A549 (cell line): ENCODE measurements at regions not wholly inside any gene's neighbourhood (a gene's known extent, or its start where the extent isn't known, plus 50 kb on each side); places are given as distances from the start of the nearest gene placed in this dataset.
A peak's percentile ranks its signal among the peaks of the same experiment; 100 is the strongest.

ENCODE experiments used
- ATAC-seq, 2 experiments: fragments of 200-7000 bp in 1 of 2; fragments of >200 bp in 1 of 2; cut with Nextera tagmentation in 1 of 2; cut with Tn5 transposase in 1 of 2; 3 replicates each; pipeline versions ENCODE4 v1.8.0 to v1.9.1; 2018 to 2020; ENCODE audit warnings: mild to moderate bottlenecking in 1 of 2, moderate library complexity in 1 of 2
- CTCF ChIA-PET: fragments of 300-600 bp; sonication (Branson Sonifier 250); formaldehyde crosslinking; extraction: SDS; loops from one replicate; lab custom pipeline; 2021; ENCODE audit warnings: antibody characterized with exemption, inconsistent platforms; lab: Yijun Ruan, JAX
- POLR2A ChIA-PET: fragments of 350-600 bp; formaldehyde crosslinking; extraction: SDS; loops from one replicate; lab custom pipeline; 2021; ENCODE audit warnings: antibody characterized with exemption, inconsistent platforms; lab: Yijun Ruan, JAX
- DNase-seq, 2 experiments: peaks; one replicate each; pipeline versions ENCODE4 v3.0.0 to v3.0.0-alpha.2; 2011 to 2016; ENCODE audit warnings: low read depth in 1 of 2, low spot score in 1 of 2
- FAIRE-seq: peaks from 2 replicates; lab custom pipeline; 2011; peaks lifted over from hg19 to GRCh38; lab: Jason Lieb, UNC
- H3K27ac ChIP-seq, 2 experiments: fragments of >200 bp; sonication (Bioruptor Twin); formaldehyde crosslinking; 3 replicates each; pipeline ENCODE4 v1.5.1; 2016 to 2017
- H3K4me1 ChIP-seq: fragments of >200 bp; sonication (Bioruptor Twin); formaldehyde crosslinking; 3 replicates; pipeline ENCODE4 v1.6.1; 2016
- H3K4me2 ChIP-seq: fragments of >200 bp; sonication (Bioruptor Twin); formaldehyde crosslinking; 3 replicates; pipeline ENCODE4 v1.6.1; 2016
- H3K4me3 ChIP-seq: fragments of >200 bp; sonication (Bioruptor Twin); formaldehyde crosslinking; 3 replicates; pipeline ENCODE4 v1.5.1; 2016
- H3K9me3 ChIP-seq: fragments of >200 bp; sonication (Bioruptor Twin); formaldehyde crosslinking; 3 replicates; pipeline ENCODE4 v1.6.1; 2016
- CBX8 ChIP-seq: fragments of 200-600 bp; sonication (generic); IDR thresholded peaks from 2 replicates; pipeline ENCODE4 v1.6.1; 2016
- CTCF ChIP-seq: fragments of >200 bp; sonication (Bioruptor Twin); formaldehyde crosslinking; IDR thresholded peaks from 3 replicates; pipeline ENCODE4 v1.5.1; 2016
- FOSL2 ChIP-seq, 2 experiments: fragments of 450-650 bp in 1 of 2; fragments of >200 bp in 1 of 2; sonication (Bioruptor Twin) in 1 of 2; formaldehyde crosslinking; IDR thresholded peaks; 2 replicates each; pipeline versions ENCODE4 v1.5.0 to v1.6.1; 2016 to 2020; ENCODE audit warnings: mild to moderate bottlenecking in 1 of 2, moderate library complexity in 1 of 2
- HES2 ChIP-seq: fragments of >200 bp; sonication (Bioruptor Twin); formaldehyde crosslinking; IDR thresholded peaks from 2 replicates; pipeline ENCODE4 v1.6.1; 2016
- HEYL ChIP-seq: fragments of 250-450 bp; sonication (Bioruptor Pico); IDR thresholded peaks from 2 replicates; pipeline ENCODE4 v1.8.0; 2021; ENCODE audit warnings: mild to moderate bottlenecking, moderate library complexity
- HOXA7 ChIP-seq: fragments of 250-450 bp; sonication (Bioruptor Pico); IDR thresholded peaks from 2 replicates; pipeline ENCODE4 v1.5.0; 2020; ENCODE audit warnings: mild to moderate bottlenecking, moderate library complexity
- HOXB5 ChIP-seq: fragments of 250-450 bp; sonication (Bioruptor Pico); IDR thresholded peaks from 2 replicates; pipeline ENCODE4 v1.5.0; 2020; ENCODE audit warnings: mild to moderate bottlenecking, moderate library complexity
- KDM1A ChIP-seq: fragments of 200-600 bp; sonication (generic); IDR thresholded peaks from 2 replicates; pipeline ENCODE4 v1.6.1; 2016; ENCODE audit warnings: low read depth, mild to moderate bottlenecking
- KDM5A ChIP-seq: fragments of 200-600 bp; sonication (generic); IDR thresholded peaks from 2 replicates; pipeline ENCODE4 v1.6.1; 2016; ENCODE audit warnings: antibody characterized with exemption, mild to moderate bottlenecking
- NR3C1 ChIP-seq: fragments of >200 bp; sonication (Bioruptor Twin); formaldehyde crosslinking; IDR thresholded peaks from 3 replicates; pipeline ENCODE4 v1.6.1; 2017
- RAD21 ChIP-seq, 2 experiments: fragments of >200 bp in 1 of 2; sonication (Bioruptor Twin) in 1 of 2; formaldehyde crosslinking in 1 of 2; IDR thresholded peaks in 1 of 2; conservative IDR thresholded peaks in 1 of 2; 2 replicates in 1 of 2; 3 replicates in 1 of 2; pipeline ENCODE4 v1.6.1; 2012 to 2018; ENCODE audit warnings: inconsistent platforms in 1 of 2
- SMC3 ChIP-seq: fragments of >200 bp; sonication (Bioruptor Twin); formaldehyde crosslinking; IDR thresholded peaks from 3 replicates; pipeline ENCODE4 v1.6.1; 2018; ENCODE audit warnings: inconsistent platforms
- TFCP2L1 ChIP-seq: fragments of 250-450 bp; sonication (Bioruptor Pico); IDR thresholded peaks from 2 replicates; pipeline ENCODE4 v1.5.0; 2021; ENCODE audit warnings: mild to moderate bottlenecking
- TP53 ChIP-seq: fragments of 250-450 bp; sonication (Bioruptor Pico); IDR thresholded peaks from 2 replicates; pipeline ENCODE4 v1.5.0; 2021; ENCODE audit warnings: mild to moderate bottlenecking, moderate library complexity
- ZSCAN20 ChIP-seq: fragments of 250-450 bp; sonication (Bioruptor Pico); IDR thresholded peaks from 2 replicates; pipeline ENCODE4 v1.8.0; 2022; ENCODE audit warnings: mild to moderate bottlenecking, moderate library complexity
- WGBS: methylation state at CpG from one replicate; pipeline ENCODE4 v1.1.6; 2017; ENCODE audit errors: missing lambda C conversion rate; 5-methylcytosine and 5-hydroxymethylcytosine counted together

GRCh38 chr15:94168250-94168649 lies 63.1 kb upstream of the MCTP2 start:
- no peak overlapping the region for H3K27ac ChIP-seq
- CTCF ChIA-PET: no interaction called here
- FAIRE-seq: no peak
- H3K4me3 ChIP-seq: no peak overlapping the region
- POLR2A ChIA-PET: no interaction called here
- DNase-seq: peak in 1 of 2 experiments; percentile 14
- H3K4me1 ChIP-seq: no peaks in the 10 kb centered on the region
- H3K9me3 ChIP-seq: no peaks in the 10 kb centered on the region
- TF ChIP-seq HES2 (no peak), TFCP2L1 (CRISPR knock-in tag) (no peak), HOXB5 (CRISPR knock-in tag) (no peak), FOSL2 (IDR thresholded peaks at IDR 0.05) (no peak), FOSL2 (CRISPR knock-in tag; IDR thresholded peaks at IDR 0.05) (no peak), HEYL (CRISPR knock-in tag) (no peak), NR3C1 (no peak)
- no peak for ATAC-seq
- H3K4me2 ChIP-seq: no peak overlapping the region
- WGBS: 13% methylated on average over 8 of the region's 8 CpGs

- H3K4me3 ChIP-seq: no peak overlapping the region
- H3K27ac ChIP-seq: no peak overlapping the region
- H3K4me1 ChIP-seq: no peaks in the 10 kb centered on the region
- no peak overlapping the region for H3K4me2 ChIP-seq
- ATAC-seq (no peak), DNase-seq (no peak)
- POLR2A ChIA-PET: no interaction called here
- TF ChIP-seq TP53 (CRISPR knock-in tag) (no peak), KDM5A (no peak)
- TF ChIP-seq, all 56 proteins: peak for 0
- FAIRE-seq: no peak
- H3K9me3 ChIP-seq: no peaks in the 10 kb centered on the region
- 21% methylated on average over 3 of the region's 3 CpGs for WGBS
- CTCF ChIA-PET: interaction anchor here (1.2 to 3.3 kb wide), 3 partner anchors 12 to 159 kb away, joined by 4 to 16 read pairs (median 4); no protein-coding TSS in a partner anchor
Measured at GRCh38 chr15:94164971-94165370, 66.4 kb upstream of the MCTP2 start.

- Histone ChIP-seq H3K9me3 (no peaks in the 10 kb centered on the region), H3K4me1 (no peaks in the 10 kb centered on the region), H3K4me3 (no peak overlapping the region), H3K4me2 (no peak overlapping the region), H3K27ac (no peak overlapping the region)
- ChIA-PET CTCF (interaction anchor here (0.6 to 3.3 kb wide), 6 partner anchors 12 to 504 kb away, joined by 3 to 16 read pairs (median 4); no protein-coding TSS in a partner anchor), POLR2A (no interaction called here)
- ATAC-seq (peak in 1 of 2 experiments; percentile 67; a peak in 3 of 6 replicates), FAIRE-seq (no peak), DNase-seq (peak in 1 of 2 experiments; percentile 39)
- 29% methylated on average over 10 of the region's 10 CpGs for WGBS
- TF ChIP-seq RAD21 (conservative IDR thresholded peaks at IDR 0.05 in 1 of 2, IDR thresholded peaks at IDR 0.05 in 1 of 2) (peak; percentile 43 to 66; a peak in 4 of 5 replicates), SMC3 (peak; percentile 24; the same call in 1 of the 3 replicates), CTCF (peak; percentile 39; the same call in 2 of the 3 replicates), CBX8 (no peak)
Measured at GRCh38 chr15:94164202-94164807, 67.1 kb upstream of the MCTP2 start.

- DNase-seq: no peak
- no peak for ATAC-seq
- POLR2A ChIA-PET: no interaction called here
- H3K27ac ChIP-seq: no peak overlapping the region
- WGBS: 52% methylated on average over 5 of the region's 5 CpGs
- CTCF ChIA-PET: interaction anchor here (0.9 to 3.3 kb wide), 2 partner anchors 43 to 161 kb away, joined by 3 to 16 read pairs; no protein-coding TSS in a partner anchor
- no peak for FAIRE-seq
- no peak for TF ChIP-seq KDM1A
- TF ChIP-seq HOXA7 (CRISPR knock-in tag): no peak
- no peak for TF ChIP-seq ZSCAN20 (CRISPR knock-in tag)
- TF ChIP-seq HES2: no peak
- no peak for TF ChIP-seq FOSL2 (IDR thresholded peaks at IDR 0.05)
- TF ChIP-seq FOSL2 (CRISPR knock-in tag; IDR thresholded peaks at IDR 0.05): no peak
- no peaks in the 10 kb centered on the region for H3K4me1 ChIP-seq
- H3K4me2 ChIP-seq: no peak overlapping the region
- no peak overlapping the region for H3K4me3 ChIP-seq
- no peaks in the 10 kb centered on the region for H3K9me3 ChIP-seq
Measured at GRCh38 chr15:94162939-94163338, 68.4 kb upstream of the MCTP2 start.
